HG03354 (cell line): ENCODE measurements at regions not wholly inside any gene's neighbourhood (a gene's known extent, or its start where the extent isn't known, plus 50 kb on each side); places are given as distances from the start of the nearest gene placed in this dataset.
"Not testable (repeated sequence)": the region's sequence is repeated elsewhere in the genome, so short reads cannot be mapped to it uniquely, and the experiment has no call there.

Experiments used
- ATAC-seq: cut with Tn5 transposase; IDR thresholded peaks from one replicate; pipeline ENCODE4 v1.9.1; 2021; ENCODE audit warnings: mild to moderate bottlenecking; ENCODE audit not compliant: unreplicated experiment, poor library complexity, severe bottlenecking

- ATAC-seq: no peak
These were observed 144.0 kb downstream of the SPTSSA start for GRCh38 chr14:34318014-34318413.

- ATAC-seq: no peak
These were observed 151.3 kb downstream of the SPTSSA start for GRCh38 chr14:34310724-34311123.

- no peak for ATAC-seq
These were observed 158.2 kb downstream of the SPTSSA start for GRCh38 chr14:34303811-34304210.

- ATAC-seq: no peak
These were observed 159.4 kb downstream of the SPTSSA start for GRCh38 chr14:34302654-34303053.

- peak; percentile 42 for ATAC-seq
These were observed 160.9 kb downstream of the SPTSSA start for GRCh38 chr14:34300882-34301734.

- no peak for ATAC-seq
These were observed 161.7 kb downstream of the SPTSSA start for GRCh38 chr14:34300330-34300729.

- no peak for ATAC-seq
These were observed 162.7 kb downstream of the SPTSSA start for GRCh38 chr14:34299360-34299759.

GRCh38 chr14:34297786-34298520, 164.1 kb downstream of the SPTSSA start:
- no peak for ATAC-seq

- no peak for ATAC-seq
These were observed 178.4 kb downstream of the SPTSSA start for GRCh38 chr14:34283590-34283989.

- no peak for ATAC-seq
These were observed 184.8 kb downstream of the SPTSSA start for GRCh38 chr14:34277191-34277590.

GRCh38 chr14:34275530-34275929, 186.5 kb downstream of the SPTSSA start:
- ATAC-seq: no peak

- no peak for ATAC-seq
These were observed 187.0 kb downstream of the SPTSSA start for GRCh38 chr14:34275078-34275477.

GRCh38 chr14:34273716-34274115, 188.3 kb downstream of the SPTSSA start:
- ATAC-seq: not testable (repeated sequence)

GRCh38 chr14:34270361-34270760, 191.7 kb downstream of the SPTSSA start:
- no peak for ATAC-seq

GRCh38 chr14:34266344-34266743, 195.7 kb downstream of the SPTSSA start:
- no peak for ATAC-seq

GRCh38 chr14:34262127-34262910, 199.7 kb downstream of the SPTSSA start:
- ATAC-seq: no peak

- ATAC-seq: no peak
These were observed 202.0 kb downstream of the SPTSSA start for GRCh38 chr14:34259996-34260395.

GRCh38 chr14:34258318-34258717, 203.7 kb downstream of the SPTSSA start:
- ATAC-seq: no peak

GRCh38 chr14:34257505-34257904, 204.5 kb downstream of the SPTSSA start:
- no peak for ATAC-seq

GRCh38 chr14:34256223-34256622, 205.8 kb downstream of the SPTSSA start:
- no peak for ATAC-seq
